H9 (cell line): ENCODE measurements at regions not wholly inside any gene's neighbourhood (a gene's known extent, or its start where the extent isn't known, plus 50 kb on each side); places are given as distances from the start of the nearest gene placed in this dataset.

Experiments used
- DNase-seq: peaks from one replicate; pipeline ENCODE4 v3.0.0-alpha.2; 2017
- H2AFZ ChIP-seq: one replicate; pipeline ENCODE4 v1.6.1; 2013; ENCODE audit warnings: mild to moderate bottlenecking, low read length, control low read depth, moderate library complexity
- H2AK5ac ChIP-seq: 2 replicates; pipeline ENCODE4 v1.6.1; 2013; ENCODE audit warnings: low read length, control low read depth, mixed read lengths; ENCODE audit not compliant: insufficient read length
- H2BK120ac ChIP-seq: one replicate; pipeline ENCODE4 v1.6.1; 2013; ENCODE audit warnings: low read depth, mild to moderate bottlenecking, low read length, control low read depth, inconsistent platforms; ENCODE audit not compliant: poor library complexity, severe bottlenecking
- H2BK12ac ChIP-seq: 2 replicates; pipeline ENCODE4 v1.6.1; 2013; ENCODE audit warnings: low read length, control low read depth, mixed read lengths, low read depth; ENCODE audit not compliant: insufficient read length
- H2BK15ac ChIP-seq: 2 replicates; pipeline ENCODE4 v1.6.1; 2013; ENCODE audit warnings: low read depth, low read length, control low read depth
- H2BK20ac ChIP-seq: one replicate; pipeline ENCODE4 v1.6.1; 2013; ENCODE audit warnings: low read depth, mild to moderate bottlenecking, low read length, control low read depth, inconsistent platforms; ENCODE audit not compliant: poor library complexity, severe bottlenecking
- H2BK5ac ChIP-seq: 2 replicates; pipeline ENCODE4 v1.6.1; 2013; ENCODE audit warnings: low read length, control low read depth, mixed read lengths; ENCODE audit not compliant: insufficient read length
- H3K14ac ChIP-seq: 2 replicates; pipeline ENCODE4 v1.6.1; 2013; ENCODE audit warnings: low read length, control low read depth; ENCODE audit not compliant: insufficient read depth
- H3K18ac ChIP-seq: 2 replicates; pipeline ENCODE4 v1.6.1; 2013; ENCODE audit warnings: low read depth, mild to moderate bottlenecking, mixed read lengths, low read length, control low read depth; ENCODE audit not compliant: insufficient read length
- H3K23ac ChIP-seq: 2 replicates; pipeline ENCODE4 v1.6.1; 2013; ENCODE audit warnings: low read length, control low read depth, mixed read lengths, low read depth; ENCODE audit not compliant: insufficient read length
- H3K23me2 ChIP-seq: 2 replicates; pipeline ENCODE4 v1.6.1; 2013; ENCODE audit warnings: low read depth, mild to moderate bottlenecking, mixed read lengths, low read length, control low read depth; ENCODE audit not compliant: insufficient read length, poor library complexity, severe bottlenecking
- H3K27ac ChIP-seq: 2 replicates; pipeline ENCODE4 v1.5.1; 2013; ENCODE audit warnings: low read length, control low read depth, mixed read lengths, low read depth; ENCODE audit not compliant: insufficient read length
- H3K27me3 ChIP-seq: 2 replicates; pipeline ENCODE4 v1.6.1; 2013; ENCODE audit warnings: low read length, control low read depth, inconsistent platforms; ENCODE audit not compliant: insufficient read depth
- H3K4ac ChIP-seq: 2 replicates; pipeline ENCODE4 v1.6.1; 2013; ENCODE audit warnings: low read depth, mild to moderate bottlenecking, control low read depth, inconsistent platforms, low read length, moderate library complexity
- H3K4me1 ChIP-seq: 2 replicates; pipeline ENCODE4 v1.6.1; 2013; ENCODE audit warnings: low read length, control low read depth, inconsistent platforms; ENCODE audit not compliant: insufficient read depth
- H3K4me2 ChIP-seq: 2 replicates; pipeline ENCODE4 v1.6.1; 2013; ENCODE audit warnings: low read length, control low read depth, mixed read lengths; ENCODE audit not compliant: insufficient read length, insufficient read depth
- H3K56ac ChIP-seq: 2 replicates; pipeline ENCODE4 v1.6.1; 2013; ENCODE audit warnings: low read depth, mild to moderate bottlenecking, mixed read lengths, low read length, control low read depth; ENCODE audit not compliant: insufficient read length
- H3K79me1 ChIP-seq: 2 replicates; pipeline ENCODE4 v1.6.1; 2013; ENCODE audit warnings: low read depth, mild to moderate bottlenecking, moderate library complexity, low read length, control low read depth, inconsistent platforms; ENCODE audit not compliant: insufficient read depth, poor library complexity, severe bottlenecking
- H3K79me2 ChIP-seq: 2 replicates; pipeline ENCODE4 v1.6.1; 2013; ENCODE audit warnings: low read length, control low read depth, inconsistent platforms; ENCODE audit not compliant: insufficient read depth
- H3K9ac ChIP-seq: 2 replicates; pipeline ENCODE4 v1.6.1; 2013; ENCODE audit warnings: low read length, control low read depth, mixed read lengths; ENCODE audit not compliant: insufficient read length; ENCODE audit errors: extremely low read depth
- H3K9me3 ChIP-seq: one replicate; pipeline ENCODE4 v1.6.1; 2013; ENCODE audit warnings: low read depth, low read length, inconsistent platforms; ENCODE audit not compliant: control insufficient read depth
- H3T11ph ChIP-seq: one replicate; pipeline ENCODE4 v1.6.1; 2013; ENCODE audit warnings: mild to moderate bottlenecking, low read length, control low read depth, inconsistent platforms
- H4K20me1 ChIP-seq: one replicate; pipeline ENCODE4 v1.6.1; 2013; ENCODE audit not compliant: control insufficient read depth, insufficient read length, insufficient read depth
- H4K5ac ChIP-seq: 2 replicates; pipeline ENCODE4 v1.6.1; 2013; ENCODE audit warnings: low read depth, mild to moderate bottlenecking, mixed read lengths, low read length, control low read depth; ENCODE audit not compliant: insufficient read length
- H4K8ac ChIP-seq: replicated peaks from 2 replicates; pipeline ENCODE4 v1.6.1; 2013; ENCODE audit warnings: low read length, control low read depth, mixed read lengths, low read depth; ENCODE audit not compliant: insufficient read length
- H4K91ac ChIP-seq: 2 replicates; pipeline ENCODE4 v1.6.1; 2013; ENCODE audit warnings: low read depth, mild to moderate bottlenecking, moderate library complexity, mixed read lengths, low read length, control low read depth; ENCODE audit not compliant: insufficient read length
- H3K27ac Mint-ChIP-seq, 3 experiments: 2 replicates in 2 of 3; 3 replicates in 1 of 3; pipeline ENCODE4 v1.8.0; 2020 to 2021; ENCODE audit warnings: mixed read lengths in 3 of 3, mild to moderate bottlenecking in 1 of 3, moderate library complexity in 1 of 3
- H3K27me3 Mint-ChIP-seq: 2 replicates; pipeline ENCODE4 v1.8.0; 2021; ENCODE audit warnings: low read depth, mild to moderate bottlenecking, moderate library complexity, mixed read lengths
- H3K36me3 Mint-ChIP-seq, 3 experiments: 2 replicates in 2 of 3; 3 replicates in 1 of 3; pipeline ENCODE4 v1.8.0; 2020 to 2021; ENCODE audit warnings: low read depth in 3 of 3, mixed read lengths in 3 of 3; ENCODE audit not compliant: insufficient read depth in 1 of 3
- H3K4me1 Mint-ChIP-seq, 2 experiments: 2 replicates each; pipeline ENCODE4 v1.8.0; 2020; ENCODE audit warnings: mixed read lengths in 2 of 2
- H3K4me3 Mint-ChIP-seq, 2 experiments: 2 replicates in 1 of 2; 3 replicates in 1 of 2; pipeline ENCODE4 v1.8.0; 2020 to 2021; ENCODE audit warnings: mild to moderate bottlenecking in 2 of 2, mixed read lengths in 2 of 2, moderate library complexity in 1 of 2
- H3K9me3 Mint-ChIP-seq, 2 experiments: 2 replicates in 1 of 2; 3 replicates in 1 of 2; pipeline ENCODE4 v1.8.0; 2020; ENCODE audit warnings: mild to moderate bottlenecking in 2 of 2, mixed read lengths in 2 of 2, moderate library complexity in 1 of 2
- WGBS: extraction: QIAGEN DNeasy Blood & Tissue Kit; methylation state at CpG from one replicate; pipeline ENCODE4 v1.1.7; 2013; ENCODE audit warnings: missing lambda C conversion rate, low lambda C conversion rate, mixed read lengths; ENCODE audit not compliant: insufficient read length; ENCODE audit errors: extremely low coverage; 5-methylcytosine and 5-hydroxymethylcytosine counted together
- TF ChIP-seq, protein P1 (sequence below): fragments of 200-600 bp; sonication (generic); conservative IDR thresholded peaks from 3 replicates; pipeline ENCODE4 v1.8.0; 2021; ENCODE audit warnings: antibody characterized with exemption, mild to moderate bottlenecking

DNA sequence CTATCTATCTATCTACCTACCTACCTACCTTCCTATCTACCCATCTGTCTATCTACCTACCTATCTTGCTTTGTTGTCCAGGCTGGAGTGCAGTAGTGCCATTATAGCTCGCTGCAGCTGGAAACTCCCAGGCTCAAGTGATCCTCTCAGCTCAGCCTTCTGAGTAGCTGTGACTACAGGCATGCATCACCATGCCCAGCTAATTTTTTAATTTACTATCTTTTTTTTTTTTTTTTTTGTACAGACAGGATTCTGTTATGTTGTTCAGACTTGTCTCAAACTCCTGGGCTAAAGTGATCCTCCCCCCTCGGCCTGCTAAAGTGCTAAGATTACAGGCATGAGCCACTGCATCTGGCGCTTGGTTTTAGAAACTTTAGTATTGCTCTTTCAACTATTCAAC lies 762.4 kb downstream of the SLC6A15 start:
- Histone ChIP-seq H2BK12ac (no peak overlapping the region), H2AFZ (no peak overlapping the region), H3K9ac (no peak overlapping the region), H3T11ph (no peak overlapping the region), H4K5ac (no peak overlapping the region), H3K4me2 (no peak overlapping the region), H3K27me3 (no peaks in the 10 kb centered on the region), H2BK15ac (no peak overlapping the region), H3K79me1 (no peaks in the 10 kb centered on the region), H3K14ac (no peak overlapping the region), H3K23me2 (no peaks in the 10 kb centered on the region), H2BK5ac (no peak overlapping the region), H2BK20ac (no peak overlapping the region), H3K27ac (no peak overlapping the region), H2BK120ac (no peak overlapping the region), H4K20me1 (no peaks in the 10 kb centered on the region), H3K56ac (no peak overlapping the region), H3K18ac (no peak overlapping the region), H3K23ac (no peak overlapping the region), H4K8ac (no peak overlapping the region), H3K4ac (no peak overlapping the region), H3K9me3 (no peaks in the 10 kb centered on the region), H4K91ac (no peak overlapping the region), H3K4me1 (no peaks in the 10 kb centered on the region), H2AK5ac (no peak overlapping the region), H3K79me2 (no peaks in the 10 kb centered on the region)
- H3K27me3 Mint-ChIP-seq, result no peaks in the 10 kb centered on the region; the same call in 1 of the 2 replicates
- H3K4me3 Mint-ChIP-seq, result no peak overlapping the region
- peaks cover 9 to 22% (median 19%) of the 10 kb centered on the region in 3 experiments for H3K36me3 Mint-ChIP-seq
- TF ChIP-seq, protein P1, sequence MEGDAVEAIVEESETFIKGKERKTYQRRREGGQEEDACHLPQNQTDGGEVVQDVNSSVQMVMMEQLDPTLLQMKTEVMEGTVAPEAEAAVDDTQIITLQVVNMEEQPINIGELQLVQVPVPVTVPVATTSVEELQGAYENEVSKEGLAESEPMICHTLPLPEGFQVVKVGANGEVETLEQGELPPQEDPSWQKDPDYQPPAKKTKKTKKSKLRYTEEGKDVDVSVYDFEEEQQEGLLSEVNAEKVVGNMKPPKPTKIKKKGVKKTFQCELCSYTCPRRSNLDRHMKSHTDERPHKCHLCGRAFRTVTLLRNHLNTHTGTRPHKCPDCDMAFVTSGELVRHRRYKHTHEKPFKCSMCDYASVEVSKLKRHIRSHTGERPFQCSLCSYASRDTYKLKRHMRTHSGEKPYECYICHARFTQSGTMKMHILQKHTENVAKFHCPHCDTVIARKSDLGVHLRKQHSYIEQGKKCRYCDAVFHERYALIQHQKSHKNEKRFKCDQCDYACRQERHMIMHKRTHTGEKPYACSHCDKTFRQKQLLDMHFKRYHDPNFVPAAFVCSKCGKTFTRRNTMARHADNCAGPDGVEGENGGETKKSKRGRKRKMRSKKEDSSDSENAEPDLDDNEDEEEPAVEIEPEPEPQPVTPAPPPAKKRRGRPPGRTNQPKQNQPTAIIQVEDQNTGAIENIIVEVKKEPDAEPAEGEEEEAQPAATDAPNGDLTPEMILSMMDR, result no peak
- no peak for DNase-seq
- no peak overlapping the region for H3K27ac Mint-ChIP-seq
- no peaks in the 10 kb centered on the region for H3K4me1 Mint-ChIP-seq
- WGBS, result no CpG with 5 or more reads among the region's 3 CpGs
- H3K9me3 Mint-ChIP-seq, result peaks cover 28 to 35% of the 10 kb centered on the region in 2 experiments
